Osteoblast (primary cell): ENCODE measurements at regions not wholly inside any gene's neighbourhood (a gene's known extent, or its start where the extent isn't known, plus 50 kb on each side); places are given as distances from the start of the nearest gene placed in this dataset.

Experiments
- DNase-seq: peaks from one replicate; pipeline ENCODE4 v3.0.0; 2011; ENCODE audit warnings: low spot score, mixed read lengths; ENCODE audit not compliant: insufficient read length; ENCODE audit errors: missing footprints
- H2AFZ ChIP-seq: 2 replicates; pipeline ENCODE4 v1.6.0; 2011; ENCODE audit warnings: mild to moderate bottlenecking, low read length
- H3K27ac ChIP-seq: 2 replicates; pipeline ENCODE4 v1.5.1; 2011; ENCODE audit warnings: mild to moderate bottlenecking, low read depth, low read length, moderate library complexity
- H3K27me3 ChIP-seq: 2 replicates; pipeline ENCODE4 v1.6.0; 2012; ENCODE audit warnings: mild to moderate bottlenecking, control low read depth, inconsistent platforms, low read length, moderate library complexity; ENCODE audit not compliant: insufficient read depth
- H3K36me3 ChIP-seq: 2 replicates; pipeline ENCODE4 v1.5.1; 2011; ENCODE audit warnings: mild to moderate bottlenecking, low read length, control low read depth, moderate library complexity; ENCODE audit not compliant: insufficient read depth
- H3K4me1 ChIP-seq: 2 replicates; pipeline ENCODE4 v1.5.1; 2011; ENCODE audit warnings: mild to moderate bottlenecking, low read length, control low read depth, moderate library complexity; ENCODE audit not compliant: insufficient read depth
- H3K4me2 ChIP-seq: 2 replicates; pipeline ENCODE4 v1.6.0; 2011; ENCODE audit warnings: mild to moderate bottlenecking, low read length; ENCODE audit not compliant: insufficient read depth
- H3K4me3 ChIP-seq: fragments of 200-600 bp; sonication (generic); 3 replicates; pipeline ENCODE4 v1.5.1; 2012; ENCODE audit warnings: mild to moderate bottlenecking, low read length, inconsistent platforms; ENCODE audit not compliant: insufficient read depth
- H3K79me2 ChIP-seq: 2 replicates; pipeline ENCODE4 v1.6.0; 2012; ENCODE audit warnings: mild to moderate bottlenecking, low read length, control low read depth, inconsistent platforms; ENCODE audit not compliant: insufficient read depth
- H3K9me3 ChIP-seq: 2 replicates; pipeline ENCODE4 v1.5.1; 2011; ENCODE audit warnings: low read depth, low read length, control low read depth
- H4K20me1 ChIP-seq: 2 replicates; pipeline ENCODE4 v1.6.0; 2012; ENCODE audit warnings: mild to moderate bottlenecking, low read length, control low read depth; ENCODE audit not compliant: insufficient read depth
- CTCF ChIP-seq: IDR thresholded peaks from 2 replicates; pipeline ENCODE4 v1.5.1; 2011; ENCODE audit warnings: mild to moderate bottlenecking, low read depth, low read length, moderate library complexity; ENCODE audit errors: extremely low read depth

GRCh38 chr14:82045339-82045738 is 511.7 kb upstream of the SEL1L start:
- Histone ChIP-seq H3K4me2 (no peak overlapping the region), H3K27me3 (no peaks in the 10 kb centered on the region), H4K20me1 (no peaks in the 10 kb centered on the region), H3K4me3 (no peak overlapping the region), H2AFZ (no peak overlapping the region), H3K4me1 (no peaks in the 10 kb centered on the region), H3K27ac (no peak overlapping the region), H3K79me2 (no peaks in the 10 kb centered on the region), H3K9me3 (no peaks in the 10 kb centered on the region), H3K36me3 (no peaks in the 10 kb centered on the region)
- no peak for TF ChIP-seq CTCF
- no peak for DNase-seq

- H3K4me3 ChIP-seq, result no peak overlapping the region
- no peak overlapping the region for H2AFZ ChIP-seq
- H3K4me1 ChIP-seq, result no peaks in the 10 kb centered on the region
- no peak overlapping the region for H3K27ac ChIP-seq
- TF ChIP-seq CTCF, result no peak
- no peaks in the 10 kb centered on the region for H3K36me3 ChIP-seq
- no peak for DNase-seq
- H3K27me3 ChIP-seq, result no peaks in the 10 kb centered on the region
- H4K20me1 ChIP-seq, result no peaks in the 10 kb centered on the region
- H3K79me2 ChIP-seq, result no peaks in the 10 kb centered on the region
- no peak overlapping the region for H3K4me2 ChIP-seq
- no peaks in the 10 kb centered on the region for H3K9me3 ChIP-seq
These were observed 513.0 kb upstream of the SEL1L start for GRCh38 chr14:82046512-82047226.

GRCh38 chr14:82047777-82048470 is 514.3 kb upstream of the SEL1L start:
- Histone ChIP-seq H3K36me3 (no peaks in the 10 kb centered on the region), H3K4me2 (no peak overlapping the region), H3K9me3 (no peaks in the 10 kb centered on the region), H4K20me1 (no peaks in the 10 kb centered on the region), H3K27me3 (no peaks in the 10 kb centered on the region), H3K4me3 (no peak overlapping the region), H3K27ac (no peak overlapping the region), H3K79me2 (no peaks in the 10 kb centered on the region), H2AFZ (no peak overlapping the region), H3K4me1 (no peaks in the 10 kb centered on the region)
- DNase-seq, result peak; percentile 47
- TF ChIP-seq CTCF, result no peak

- Histone ChIP-seq H3K4me2 (no peak overlapping the region), H3K9me3 (no peaks in the 10 kb centered on the region), H3K4me3 (no peak overlapping the region), H4K20me1 (no peaks in the 10 kb centered on the region), H3K4me1 (no peaks in the 10 kb centered on the region), H2AFZ (no peak overlapping the region), H3K79me2 (no peaks in the 10 kb centered on the region), H3K27me3 (no peaks in the 10 kb centered on the region), H3K36me3 (no peaks in the 10 kb centered on the region), H3K27ac (no peak overlapping the region)
- DNase-seq, result no peak
- TF ChIP-seq CTCF, result no peak
These were observed 519.1 kb upstream of the SEL1L start for GRCh38 chr14:82052778-82053177.
